ENCODE measurements at regions not wholly inside any gene's neighbourhood (a gene's known extent, or its start where the extent isn't known, plus 50 kb on each side); places are given as distances from the start of the nearest gene placed in this dataset.

- Histone ChIP-seq H4K20me1 (ENCODE audit: control insufficient read depth, extremely low read depth, insufficient read depth, low read length) (no peaks in the 10 kb centered on the region), H3K4me1 (ENCODE audit: control insufficient read depth, extremely low read depth, insufficient read depth, low read length) (no peaks in the 10 kb centered on the region), H3K36me3 (ENCODE audit: control insufficient read depth in 2 of 2, extremely low read depth in 1 of 2, insufficient read depth in 2 of 2, low read length in 2 of 2) (no peaks in the 10 kb centered on the region), H3K9ac (ENCODE audit: control insufficient read depth, extremely low read depth, insufficient read depth, low read length) (no peak overlapping the region), H3K4me3 (ENCODE audit: control insufficient read depth in 2 of 3, extremely low read depth in 1 of 3, insufficient read depth in 2 of 3, low read depth in 1 of 3, low read length in 3 of 3) (no peak overlapping the region), H3K4me2 (ENCODE audit: control insufficient read depth, extremely low read depth, insufficient read depth, low read depth, low read length) (no peak overlapping the region), H3K9me3 (ENCODE audit: control insufficient read depth, low read depth, low read length) (peaks cover 1% of the 10 kb centered on the region), H3K9me1 (ENCODE audit: control insufficient read depth, extremely low read depth, insufficient read depth, low read length) (no peaks in the 10 kb centered on the region), H3K79me2 (ENCODE audit: control insufficient read depth, insufficient read depth, low read length) (no peaks in the 10 kb centered on the region), H2AFZ (ENCODE audit: control insufficient read depth, low read length) (no peak overlapping the region), H3K27ac (ENCODE audit: control insufficient read depth, insufficient read depth, low read length) (no peak overlapping the region), H3K27me3 (ENCODE audit: control insufficient read depth, extremely low read depth, insufficient read depth, low read length) (no peaks in the 10 kb centered on the region)
- TF ChIP-seq, protein P1, sequence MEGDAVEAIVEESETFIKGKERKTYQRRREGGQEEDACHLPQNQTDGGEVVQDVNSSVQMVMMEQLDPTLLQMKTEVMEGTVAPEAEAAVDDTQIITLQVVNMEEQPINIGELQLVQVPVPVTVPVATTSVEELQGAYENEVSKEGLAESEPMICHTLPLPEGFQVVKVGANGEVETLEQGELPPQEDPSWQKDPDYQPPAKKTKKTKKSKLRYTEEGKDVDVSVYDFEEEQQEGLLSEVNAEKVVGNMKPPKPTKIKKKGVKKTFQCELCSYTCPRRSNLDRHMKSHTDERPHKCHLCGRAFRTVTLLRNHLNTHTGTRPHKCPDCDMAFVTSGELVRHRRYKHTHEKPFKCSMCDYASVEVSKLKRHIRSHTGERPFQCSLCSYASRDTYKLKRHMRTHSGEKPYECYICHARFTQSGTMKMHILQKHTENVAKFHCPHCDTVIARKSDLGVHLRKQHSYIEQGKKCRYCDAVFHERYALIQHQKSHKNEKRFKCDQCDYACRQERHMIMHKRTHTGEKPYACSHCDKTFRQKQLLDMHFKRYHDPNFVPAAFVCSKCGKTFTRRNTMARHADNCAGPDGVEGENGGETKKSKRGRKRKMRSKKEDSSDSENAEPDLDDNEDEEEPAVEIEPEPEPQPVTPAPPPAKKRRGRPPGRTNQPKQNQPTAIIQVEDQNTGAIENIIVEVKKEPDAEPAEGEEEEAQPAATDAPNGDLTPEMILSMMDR (optimal IDR thresholded peaks at IDR 0.05 in 1 of 3, IDR thresholded peaks at IDR 0.05 in 1 of 3, conservative IDR thresholded peaks at IDR 0.05 in 1 of 3; ENCODE audit: extremely low read depth in 1 of 3, insufficient read depth in 2 of 3, low read length in 3 of 3) = no peak
- TF ChIP-seq EZH2 (IDR thresholded peaks at IDR 0.05; ENCODE audit: low read length) = no peak
- DNase-seq (ENCODE audit: low read depth, low spot score) (no peak), FAIRE-seq (no peak)
- dilution Hi-C loops (cut with MboI; ENCODE audit: extremely low pct_ligation_motif_present, low sequenced_read_pairs) = no loop called here
Measured at GRCh38 chr2:82790206-82791021, 1668.7 kb downstream of the SUCLG1 start.

DNA sequence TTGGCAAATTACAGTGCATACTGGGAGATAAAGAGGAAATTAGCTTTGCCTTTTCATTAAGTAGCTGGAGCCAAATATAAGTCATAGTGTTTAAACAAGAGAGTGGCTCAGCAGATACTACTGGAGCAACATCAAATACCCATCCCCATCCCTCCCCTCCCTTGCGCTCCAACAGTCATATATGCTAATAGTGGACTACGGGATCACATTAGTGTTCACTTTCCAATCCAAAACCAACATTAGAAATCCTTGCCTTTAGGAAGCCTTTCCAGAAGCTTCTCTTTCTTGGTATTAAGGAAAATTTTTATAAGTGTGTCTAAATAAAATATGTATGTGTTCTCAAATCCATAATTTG lies 1669.3 kb downstream of the SUCLG1 start:
- H3K9ac ChIP-seq (ENCODE audit: control insufficient read depth, extremely low read depth, insufficient read depth, low read length) = no peak overlapping the region
- H3K4me3 ChIP-seq (ENCODE audit: control insufficient read depth in 2 of 3, extremely low read depth in 1 of 3, insufficient read depth in 2 of 3, low read depth in 1 of 3, low read length in 3 of 3) = no peak overlapping the region
- H3K79me2 ChIP-seq (ENCODE audit: control insufficient read depth, insufficient read depth, low read length) = no peaks in the 10 kb centered on the region
- no peaks in the 10 kb centered on the region for H4K20me1 ChIP-seq (ENCODE audit: control insufficient read depth, extremely low read depth, insufficient read depth, low read length)
- no peak overlapping the region for H3K27ac ChIP-seq (ENCODE audit: control insufficient read depth, insufficient read depth, low read length)
- H3K27me3 ChIP-seq (ENCODE audit: control insufficient read depth, extremely low read depth, insufficient read depth, low read length) = no peaks in the 10 kb centered on the region
- no peak for DNase-seq (ENCODE audit: low read depth, low spot score)
- H3K9me3 ChIP-seq (ENCODE audit: control insufficient read depth, low read depth, low read length) = peaks cover 1% of the 10 kb centered on the region
- H3K36me3 ChIP-seq (ENCODE audit: control insufficient read depth in 2 of 2, extremely low read depth in 1 of 2, insufficient read depth in 2 of 2, low read length in 2 of 2) = no peaks in the 10 kb centered on the region
- no peaks in the 10 kb centered on the region for H3K4me1 ChIP-seq (ENCODE audit: control insufficient read depth, extremely low read depth, insufficient read depth, low read length)
- no peak for FAIRE-seq
- dilution Hi-C loops (cut with MboI; ENCODE audit: extremely low pct_ligation_motif_present, low sequenced_read_pairs) = no loop called here
- H3K4me2 ChIP-seq (ENCODE audit: control insufficient read depth, extremely low read depth, insufficient read depth, low read depth, low read length) = no peak overlapping the region
- TF ChIP-seq, protein P1 (optimal IDR thresholded peaks at IDR 0.05 in 1 of 3, IDR thresholded peaks at IDR 0.05 in 1 of 3, conservative IDR thresholded peaks at IDR 0.05 in 1 of 3; ENCODE audit: extremely low read depth in 1 of 3, insufficient read depth in 2 of 3, low read length in 3 of 3) = no peak
- TF ChIP-seq EZH2 (IDR thresholded peaks at IDR 0.05; ENCODE audit: low read length) = no peak
- H2AFZ ChIP-seq (ENCODE audit: control insufficient read depth, low read length) = no peak overlapping the region
- H3K9me1 ChIP-seq (ENCODE audit: control insufficient read depth, extremely low read depth, insufficient read depth, low read length) = no peaks in the 10 kb centered on the region
